ENCODE measurements at regions not wholly inside any gene's neighbourhood (a gene's known extent, or its start where the extent isn't known, plus 50 kb on each side); places are given as distances from the start of the nearest gene placed in this dataset.

DNA sequence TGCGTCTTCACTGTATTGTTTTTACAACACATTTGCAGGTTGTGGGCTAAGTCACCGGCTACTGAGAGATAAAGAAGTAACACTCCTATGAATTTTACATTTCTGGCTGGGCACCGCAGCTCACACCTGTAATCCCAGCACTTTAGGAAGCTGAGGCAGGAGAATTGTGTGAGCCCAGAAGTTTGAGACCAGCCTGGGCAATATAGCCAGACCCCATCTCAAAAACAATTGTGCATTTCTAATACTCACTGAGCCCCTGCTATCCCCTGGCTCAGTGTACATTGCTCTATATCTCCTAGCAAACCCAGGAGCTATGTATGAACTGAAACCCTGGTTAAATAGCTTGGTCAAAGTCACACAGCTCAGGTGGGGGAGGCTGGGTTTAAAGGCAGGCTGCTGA, 108.7 kb downstream of the ZNF281 start:
- Mint-ChIP-seq H3K27ac (no peak overlapping the region), H3K9me3 (no peaks in the 10 kb centered on the region), H3K4me3 (no peak overlapping the region), H3K27me3 (ENCODE audit: low read depth, poor library complexity) (peaks cover 68% of the 10 kb centered on the region), H3K36me3 (ENCODE audit: low read depth) (no peaks in the 10 kb centered on the region), H3K4me1 (peaks cover 36% of the 10 kb centered on the region)
- DNase-seq, result no peak
- TF ChIP-seq, protein P1, sequence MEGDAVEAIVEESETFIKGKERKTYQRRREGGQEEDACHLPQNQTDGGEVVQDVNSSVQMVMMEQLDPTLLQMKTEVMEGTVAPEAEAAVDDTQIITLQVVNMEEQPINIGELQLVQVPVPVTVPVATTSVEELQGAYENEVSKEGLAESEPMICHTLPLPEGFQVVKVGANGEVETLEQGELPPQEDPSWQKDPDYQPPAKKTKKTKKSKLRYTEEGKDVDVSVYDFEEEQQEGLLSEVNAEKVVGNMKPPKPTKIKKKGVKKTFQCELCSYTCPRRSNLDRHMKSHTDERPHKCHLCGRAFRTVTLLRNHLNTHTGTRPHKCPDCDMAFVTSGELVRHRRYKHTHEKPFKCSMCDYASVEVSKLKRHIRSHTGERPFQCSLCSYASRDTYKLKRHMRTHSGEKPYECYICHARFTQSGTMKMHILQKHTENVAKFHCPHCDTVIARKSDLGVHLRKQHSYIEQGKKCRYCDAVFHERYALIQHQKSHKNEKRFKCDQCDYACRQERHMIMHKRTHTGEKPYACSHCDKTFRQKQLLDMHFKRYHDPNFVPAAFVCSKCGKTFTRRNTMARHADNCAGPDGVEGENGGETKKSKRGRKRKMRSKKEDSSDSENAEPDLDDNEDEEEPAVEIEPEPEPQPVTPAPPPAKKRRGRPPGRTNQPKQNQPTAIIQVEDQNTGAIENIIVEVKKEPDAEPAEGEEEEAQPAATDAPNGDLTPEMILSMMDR (IDR thresholded peaks at IDR 0.05), result no peak

DNA sequence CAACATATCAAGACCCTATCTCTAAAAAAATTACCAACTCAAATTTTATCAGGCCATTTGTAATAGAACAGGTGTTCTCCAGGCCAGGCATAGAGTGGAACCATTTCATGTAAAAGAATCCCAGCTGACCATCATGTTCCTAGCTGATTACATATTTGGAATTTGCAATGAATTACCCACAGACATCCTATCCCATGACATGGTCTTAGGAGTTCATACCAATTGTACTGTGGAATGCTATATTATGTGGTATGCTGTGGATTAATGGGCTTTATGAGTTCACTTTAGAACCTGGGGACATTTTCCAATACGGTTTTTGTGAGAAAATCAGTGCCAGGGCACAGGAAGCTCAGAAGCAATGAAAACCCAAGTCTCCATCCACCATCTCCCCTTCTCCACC, 110.3 kb downstream of the ZNF281 start:
- no peak overlapping the region for H3K27ac Mint-ChIP-seq
- TF ChIP-seq, protein P1 (IDR thresholded peaks at IDR 0.05), result no peak
- peaks cover 33% of the 10 kb centered on the region for H3K4me1 Mint-ChIP-seq
- DNase-seq, result no peak
- H3K36me3 Mint-ChIP-seq (ENCODE audit: low read depth), result no peaks in the 10 kb centered on the region
- peaks cover 57% of the 10 kb centered on the region for H3K27me3 Mint-ChIP-seq (ENCODE audit: low read depth, poor library complexity)
- H3K9me3 Mint-ChIP-seq, result no peaks in the 10 kb centered on the region
- H3K4me3 Mint-ChIP-seq, result no peak overlapping the region

DNA sequence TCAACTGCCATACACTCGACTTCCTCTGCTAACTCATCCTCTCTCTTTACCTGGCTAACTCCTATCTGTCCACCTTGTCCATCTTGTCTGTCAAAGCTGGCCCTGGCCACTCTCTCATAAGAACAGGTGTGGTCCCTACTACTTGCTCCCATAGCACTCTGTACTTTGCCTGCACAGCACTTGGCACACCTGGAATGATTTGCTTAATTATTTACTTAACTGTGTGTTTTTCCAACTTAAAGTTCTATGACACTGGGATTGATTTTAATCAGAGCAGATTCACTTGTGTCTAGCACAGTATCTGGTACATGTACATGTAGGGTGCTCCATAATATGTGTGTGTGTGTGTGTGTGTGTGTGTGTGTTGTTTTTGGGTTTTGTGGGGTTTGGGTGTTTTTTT, 111.6 kb downstream of the ZNF281 start:
- peaks cover 44% of the 10 kb centered on the region for H3K27me3 Mint-ChIP-seq (ENCODE audit: low read depth, poor library complexity)
- no peaks in the 10 kb centered on the region for H3K9me3 Mint-ChIP-seq
- H3K27ac Mint-ChIP-seq, result no peak overlapping the region
- no peak for DNase-seq
- no peak overlapping the region for H3K4me3 Mint-ChIP-seq
- H3K4me1 Mint-ChIP-seq, result peaks cover 27% of the 10 kb centered on the region
- TF ChIP-seq, protein P1 (IDR thresholded peaks at IDR 0.05), result no peak
- H3K36me3 Mint-ChIP-seq (ENCODE audit: low read depth), result no peaks in the 10 kb centered on the region

DNA sequence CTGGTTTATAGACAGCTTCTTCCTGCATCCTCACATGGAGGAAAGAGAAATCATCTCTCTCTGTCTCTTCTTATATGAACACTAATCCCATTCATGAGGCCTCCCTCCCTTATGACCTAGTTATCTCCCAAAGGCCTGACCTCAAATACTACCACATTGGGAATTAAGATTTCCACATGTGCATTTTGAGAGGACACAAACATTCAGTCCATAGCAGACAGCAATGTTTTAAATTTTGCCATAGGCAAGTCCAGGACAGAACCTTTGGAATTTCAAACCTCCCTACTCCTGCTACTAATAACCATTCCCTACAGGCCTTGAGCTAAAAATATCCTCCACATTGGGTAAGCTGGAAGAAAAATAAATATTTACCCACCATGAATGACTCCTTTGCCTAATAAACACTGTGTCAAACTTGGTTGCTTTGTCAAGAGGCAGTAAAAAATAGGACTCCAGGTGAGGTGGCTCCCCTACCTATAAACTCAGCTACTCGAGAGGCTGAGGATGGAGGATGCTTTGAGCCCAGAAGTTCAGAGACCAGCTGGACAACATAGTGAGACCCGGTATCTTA, 113.7 kb downstream of the ZNF281 start:
- TF ChIP-seq, protein P1 (IDR thresholded peaks at IDR 0.05), result no peak
- peaks cover 12% of the 10 kb centered on the region for H3K4me1 Mint-ChIP-seq
- H3K4me3 Mint-ChIP-seq, result no peak overlapping the region
- peaks cover 24% of the 10 kb centered on the region for H3K27me3 Mint-ChIP-seq (ENCODE audit: low read depth, poor library complexity)
- H3K27ac Mint-ChIP-seq, result no peak overlapping the region
- no peak for DNase-seq
- H3K36me3 Mint-ChIP-seq (ENCODE audit: low read depth), result no peaks in the 10 kb centered on the region
- H3K9me3 Mint-ChIP-seq, result no peaks in the 10 kb centered on the region

DNA sequence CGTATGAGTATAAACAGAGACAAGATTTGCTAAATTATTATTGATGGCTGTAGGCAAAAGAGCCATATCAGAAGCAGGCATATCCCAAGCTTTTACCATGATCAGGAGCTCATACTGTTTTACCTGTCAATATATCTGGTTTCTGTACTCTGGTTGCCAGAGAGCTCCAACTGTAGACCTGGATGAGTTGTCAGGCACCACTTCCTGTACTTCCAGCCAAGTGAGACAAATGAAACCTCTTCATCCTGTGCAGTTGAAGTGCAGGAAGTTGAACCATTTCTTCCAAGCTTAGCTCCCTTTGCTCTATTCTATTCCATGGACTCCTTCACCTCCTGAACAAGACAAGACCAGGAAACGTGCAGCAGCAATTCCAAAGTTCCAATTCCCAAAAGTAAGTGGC, 115.6 kb downstream of the ZNF281 start:
- Mint-ChIP-seq H3K4me3 (no peak overlapping the region), H3K36me3 (ENCODE audit: low read depth) (no peaks in the 10 kb centered on the region), H3K4me1 (peaks cover 18% of the 10 kb centered on the region), H3K27ac (no peak overlapping the region), H3K9me3 (no peaks in the 10 kb centered on the region), H3K27me3 (ENCODE audit: low read depth, poor library complexity) (peaks cover 10% of the 10 kb centered on the region)
- TF ChIP-seq, protein P1 (IDR thresholded peaks at IDR 0.05), result no peak
- no peak for DNase-seq

DNA sequence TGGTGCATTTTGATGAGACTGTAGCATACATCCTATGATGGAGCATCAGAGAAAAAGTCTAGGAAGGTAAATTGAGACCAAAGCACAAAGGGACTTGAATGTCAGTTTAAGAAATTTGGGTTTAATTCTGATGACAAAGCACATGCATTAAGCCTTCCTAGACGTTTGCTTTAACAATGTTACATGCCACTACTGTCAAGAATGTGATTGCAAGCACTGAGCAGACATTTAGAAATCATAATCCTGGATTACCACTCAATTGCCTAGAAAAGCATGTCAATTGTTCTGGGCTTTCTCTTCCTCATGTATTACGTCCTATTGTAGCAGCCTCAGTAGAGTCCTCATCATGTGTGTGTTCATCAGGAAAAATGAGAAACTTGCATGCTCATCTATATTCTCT, 117.1 kb downstream of the ZNF281 start:
- DNase-seq, result no peak
- Mint-ChIP-seq H3K27me3 (ENCODE audit: low read depth, poor library complexity) (peaks cover 11% of the 10 kb centered on the region), H3K36me3 (ENCODE audit: low read depth) (no peaks in the 10 kb centered on the region), H3K4me1 (peaks cover 18% of the 10 kb centered on the region), H3K27ac (no peak overlapping the region), H3K4me3 (no peak overlapping the region), H3K9me3 (no peaks in the 10 kb centered on the region)
- TF ChIP-seq, protein P1 (IDR thresholded peaks at IDR 0.05), result no peak
